ENCODE measurements at regions not wholly inside any gene's neighbourhood (a gene's known extent, or its start where the extent isn't known, plus 50 kb on each side); places are given as distances from the start of the nearest gene placed in this dataset.

GRCh38 chr2:60659026-60659425, 97.0 kb upstream of the PAPOLG start:
- no peak for DNase-seq

- peak in 2 of 3 donors; percentile 47 to 53 for DNase-seq
These were observed 94.9 kb upstream of the PAPOLG start for GRCh38 chr2:60661073-60661738.

- peak; percentile 71 to 85 (median 80) for DNase-seq
These were observed 93.3 kb upstream of the PAPOLG start for GRCh38 chr2:60662781-60663180.

DNA sequence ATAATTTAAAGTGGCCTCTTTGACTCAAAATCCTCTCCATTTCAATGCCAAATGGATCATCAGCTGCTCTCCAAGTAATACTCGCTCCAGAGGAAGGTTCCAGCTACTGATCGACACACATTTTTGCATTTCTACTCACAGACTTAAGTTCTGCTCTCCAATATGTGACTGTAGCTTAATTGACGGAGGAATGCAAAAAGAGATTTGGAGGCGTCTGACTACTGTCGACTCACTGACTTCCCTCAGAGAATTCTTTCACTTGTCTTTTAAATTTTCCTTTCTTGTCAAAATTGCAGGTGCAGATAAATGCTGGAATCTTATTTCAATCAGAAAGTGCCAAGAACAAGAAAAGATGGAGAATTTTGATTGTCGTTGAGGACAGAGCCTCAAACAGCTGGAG, 84.1 kb upstream of the PAPOLG start:
- no peak for DNase-seq

DNA sequence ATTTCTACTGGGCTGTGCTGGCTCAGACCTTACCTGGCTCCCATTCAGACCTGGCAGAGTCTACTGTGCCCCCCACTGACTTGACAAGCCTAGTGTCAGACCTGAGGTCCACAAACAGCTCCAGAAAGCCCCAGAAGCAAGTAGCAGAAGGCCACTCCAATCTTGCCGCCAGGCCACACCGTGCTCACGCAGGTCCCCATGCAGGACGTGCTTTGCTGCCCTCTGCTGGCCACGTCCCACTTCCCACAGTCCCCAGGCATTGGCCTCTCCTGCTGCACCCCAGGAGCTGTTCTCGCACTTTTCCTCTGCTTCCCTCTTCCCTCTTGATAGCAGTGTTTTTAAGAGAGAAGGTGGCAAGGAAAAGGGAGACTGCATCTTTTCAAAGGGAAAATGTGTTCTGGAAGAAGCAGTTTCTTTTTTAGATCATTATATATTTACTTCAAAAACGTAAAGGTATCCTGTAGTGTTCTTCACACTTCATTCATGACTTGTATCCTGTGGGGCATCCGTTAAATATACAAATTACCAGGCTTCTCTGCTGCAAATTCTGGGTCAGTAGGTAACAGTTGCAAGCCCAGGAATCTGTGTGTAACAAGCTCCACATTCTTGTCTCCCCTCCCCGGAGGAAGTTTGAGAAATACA, 81.4 kb upstream of the PAPOLG start:
- DNase-seq = peak; percentile 87 to 93 (median 91)

- no peak for DNase-seq
These were observed 80.8 kb upstream of the PAPOLG start for GRCh38 chr2:60675301-60675700.

DNA sequence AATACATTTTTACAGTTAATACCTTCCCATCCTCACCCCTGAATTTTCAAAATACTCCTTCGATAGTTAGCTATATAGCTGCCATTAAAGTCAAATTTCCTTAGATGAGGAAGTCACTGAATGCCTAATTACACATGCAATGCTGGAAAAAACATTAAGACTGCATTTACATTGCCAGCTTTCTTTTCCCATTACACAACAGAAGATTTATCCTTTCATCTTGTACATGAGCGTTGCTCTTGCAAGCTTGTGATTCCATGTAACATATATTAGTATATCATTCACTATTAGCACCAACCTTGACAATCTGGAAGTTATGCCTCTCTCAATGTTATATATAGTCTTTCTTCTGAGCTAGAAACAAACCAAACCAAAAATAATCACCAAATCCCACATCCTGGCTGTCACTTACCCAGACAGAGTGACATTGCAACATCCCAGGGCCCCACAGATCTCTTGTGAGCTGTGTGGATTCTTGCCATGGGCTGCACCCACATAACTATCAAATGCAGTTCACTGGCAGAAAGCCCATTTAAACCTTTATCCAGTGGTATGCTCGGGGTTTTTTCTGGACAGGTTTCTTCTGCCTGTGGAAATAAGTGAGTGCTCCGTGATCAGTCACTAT, 79.2 kb upstream of the PAPOLG start:
- peak; percentile 47 to 77 (median 67) for DNase-seq

DNA sequence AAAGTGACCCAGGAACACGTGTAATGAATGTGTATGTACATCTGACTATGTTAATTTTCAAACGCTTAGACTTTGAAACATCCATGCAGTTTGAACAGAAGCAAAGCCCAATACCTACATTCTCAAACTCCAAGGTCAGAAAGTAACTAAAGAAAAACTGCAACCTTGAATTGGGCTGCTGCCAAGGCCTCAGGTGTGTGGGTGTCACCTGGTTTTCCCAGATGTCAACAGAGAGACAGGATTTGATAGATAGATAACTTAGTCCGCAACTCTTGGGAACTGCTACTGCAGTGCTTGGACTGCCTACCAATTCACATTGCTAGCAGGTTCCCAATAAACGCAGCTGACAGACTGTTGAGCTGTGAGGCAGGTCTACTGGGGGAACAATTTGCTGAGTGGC, 78.7 kb upstream of the PAPOLG start:
- DNase-seq = no peak

- DNase-seq = no peak
These were observed 77.5 kb upstream of the PAPOLG start for GRCh38 chr2:60678551-60678950.

GRCh38 chr2:60679036-60679780, 76.9 kb upstream of the PAPOLG start:
- no peak for DNase-seq

- DNase-seq = no peak
These were observed 62.5 kb upstream of the PAPOLG start for GRCh38 chr2:60693551-60693950.

- no peak for DNase-seq
These were observed 60.3 kb upstream of the PAPOLG start for GRCh38 chr2:60695793-60696192.

- no peak for DNase-seq
These were observed 56.5 kb upstream of the PAPOLG start for GRCh38 chr2:60699617-60700016.

DNA sequence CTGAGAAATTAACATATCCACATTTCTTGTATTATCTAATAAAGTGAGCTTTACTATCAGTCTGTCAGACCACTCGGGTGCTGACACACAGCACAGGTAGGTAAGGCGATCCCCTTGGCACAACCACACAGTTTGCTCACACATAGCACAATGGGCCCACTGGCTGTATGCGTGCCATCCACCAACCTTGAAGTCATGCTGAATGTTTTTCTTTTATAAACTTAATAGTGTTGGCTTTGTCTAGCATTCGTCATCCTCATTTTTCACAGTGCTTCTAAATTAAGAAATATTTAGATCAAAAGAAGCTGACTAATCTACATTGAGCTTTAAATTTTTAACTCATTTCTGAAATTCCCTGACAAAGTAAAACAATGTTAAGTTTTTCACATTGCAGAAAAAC, 50.0 kb upstream of the PAPOLG start:
- DNase-seq = no peak

Data from suppressor macrophage treated with lipopolysaccharide for 1 hour (primary cell).